HepG2 (cell line): ENCODE measurements at regions not wholly inside any gene's neighbourhood (a gene's known extent, or its start where the extent isn't known, plus 50 kb on each side); places are given as distances from the start of the nearest gene placed in this dataset.

Experiments
- AKNA ChIP-seq: sonication (generic); formaldehyde crosslinking; IDR thresholded peaks from 2 replicates; pipeline ENCODE4 v1.4.0; 2020; ENCODE audit warnings: missing genetic modification reagents, borderline replicate concordance
- CREB1 ChIP-seq, 2 experiments: fragments of 450-650 bp in 1 of 2; IDR thresholded peaks; 2 replicates each; pipeline ENCODE4 v1.6.1; 2016 to 2017; ENCODE audit warnings: control low read depth in 1 of 2, mild to moderate bottlenecking in 1 of 2, missing compliant biosample characterization in 1 of 2, missing genetic modification characterization in 1 of 2
- HBP1 ChIP-seq: IDR thresholded peaks from 2 replicates; pipeline ENCODE4 v1.6.1; 2016; ENCODE audit warnings: low read depth, control low read depth
- TBL1XR1 ChIP-seq: fragments of 150-350 bp; IDR thresholded peaks from 2 replicates; pipeline ENCODE4 v1.6.1; 2014; ENCODE audit warnings: borderline replicate concordance, low read length; ENCODE audit not compliant: partially characterized antibody
- ZBTB10 ChIP-seq: sonication (generic); formaldehyde crosslinking; IDR thresholded peaks from 2 replicates; pipeline ENCODE4 v1.4.0; 2020; ENCODE audit warnings: missing genetic modification reagents, borderline replicate concordance
- ZNF253 ChIP-seq: sonication (generic); formaldehyde crosslinking; IDR thresholded peaks from 2 replicates; pipeline ENCODE4 v1.8.0; 2022; ENCODE audit warnings: mild to moderate bottlenecking, missing genetic modification reagents, borderline replicate concordance
- ZNF737 ChIP-seq: sonication (generic); formaldehyde crosslinking; IDR thresholded peaks from 2 replicates; pipeline ENCODE4 v1.5.0; 2020; ENCODE audit warnings: missing genetic modification reagents, mild to moderate bottlenecking, borderline replicate concordance

GRCh38 chr6:19380293-19380692 is 456.9 kb upstream of the ID4 start (continued):
- TF ChIP-seq ZBTB10 (CRISPR knock-in tag) (no peak), HBP1 (CRISPR knock-in tag) (no peak), AKNA (CRISPR knock-in tag) (no peak), ZNF737 (CRISPR knock-in tag) (no peak), ZNF253 (CRISPR knock-in tag) (no peak), TBL1XR1 (no peak), CREB1 (IDR thresholded peaks at IDR 0.05) (no peak), CREB1 (CRISPR knock-in tag; IDR thresholded peaks at IDR 0.05) (no peak)
